Transverse colon (tissue), 4 donors: ENCODE measurements at regions not wholly inside any gene's neighbourhood (a gene's known extent, or its start where the extent isn't known, plus 50 kb on each side); places are given as distances from the start of the nearest gene placed in this dataset.

Source experiments
- DNase-seq: peaks from one replicate; pipeline ENCODE4 v3.0.0-alpha.2; 2019
- H3K27ac ChIP-seq, 4 donors: fragments of 200-600 bp; sonication (generic); 2 replicates each; pipeline ENCODE4 v1.5.1; 2016 to 2018; ENCODE audit warnings: inconsistent platforms in 4 of 4
- H3K27me3 ChIP-seq: fragments of 200-600 bp; sonication (generic); 2 replicates; pipeline ENCODE4 v1.5.1; 2017; ENCODE audit warnings: inconsistent platforms
- H3K36me3 ChIP-seq, 4 donors: fragments of 200-600 bp; sonication (generic); 2 replicates each; pipeline ENCODE4 v1.5.1; 2017 to 2019; ENCODE audit warnings: inconsistent platforms in 4 of 4
- H3K4me1 ChIP-seq, 4 donors: fragments of 200-600 bp; sonication (generic); 2 replicates each; pipeline ENCODE4 v1.5.1; 2017 to 2020; ENCODE audit warnings: inconsistent platforms in 4 of 4
- H3K4me3 ChIP-seq, 4 donors: fragments of 200-600 bp; sonication (generic); 1 replicate in 1 of 4; 2 replicates in 3 of 4; pipeline versions ENCODE4 v1.5.1 to v1.6.1; 2017 to 2019; ENCODE audit warnings: inconsistent platforms in 4 of 4
- H3K9me3 ChIP-seq, 2 donors: fragments of 200-600 bp; sonication (generic); 2 replicates each; pipeline ENCODE4 v1.5.1; 2017 to 2019; ENCODE audit warnings: inconsistent platforms in 2 of 2
- EP300 ChIP-seq: sonication (generic); formaldehyde crosslinking; IDR thresholded peaks from one replicate; pipeline ENCODE4 v1.6.1; 2017; ENCODE audit warnings: antibody characterized with exemption, low read depth
- POLR2A ChIP-seq: fragments of 450-650 bp; IDR thresholded peaks from one replicate; pipeline ENCODE4 v1.6.1; 2016; ENCODE audit warnings: antibody characterized with exemption, mild to moderate bottlenecking, moderate library complexity
- POLR2AphosphoS5 ChIP-seq, 3 donors: sonication (generic); formaldehyde crosslinking; IDR thresholded peaks; one replicate each; pipeline ENCODE4 v1.6.1; 2016; ENCODE audit warnings: antibody characterized with exemption in 3 of 3
- WGBS, 2 donors: methylation state at CpG; one replicate each; pipeline ENCODE4 v1.1.5; 2018; ENCODE audit warnings: low coverage in 1 of 2; 5-methylcytosine and 5-hydroxymethylcytosine counted together
- in situ Hi-C, 4 donors: fragments of 200-750 bp; cut with MboI; loops; one replicate each; pipeline versions ENCODE4 v1.15.0 to v1.15.1; 2017; ENCODE audit warnings: low sequenced_read_pairs in 3 of 4, low pct_ligation_motif_present in 1 of 4, low pct_unique_long_range_greater_than_20kb in 1 of 4
- intact Hi-C: fragments of 100-400 bp; cut with DNase I; formaldehyde crosslinking; loops from one replicate; pipeline ENCODE4 v1.15.1; 2023; ENCODE audit warnings: low total_unique reads
- TF ChIP-seq, protein P1 (sequence below), 5 experiments: fragments of 200-600 bp in 3 of 5; fragments of 450-650 bp in 2 of 5; sonication (generic) in 3 of 5; IDR thresholded peaks; 1 replicate in 2 of 5; 2 replicates in 3 of 5; pipeline ENCODE4 v1.5.1; 2016 to 2017; ENCODE audit warnings: antibody characterized with exemption in 5 of 5, inconsistent platforms in 3 of 5, mild to moderate bottlenecking in 2 of 5, moderate library complexity in 1 of 5

DNA sequence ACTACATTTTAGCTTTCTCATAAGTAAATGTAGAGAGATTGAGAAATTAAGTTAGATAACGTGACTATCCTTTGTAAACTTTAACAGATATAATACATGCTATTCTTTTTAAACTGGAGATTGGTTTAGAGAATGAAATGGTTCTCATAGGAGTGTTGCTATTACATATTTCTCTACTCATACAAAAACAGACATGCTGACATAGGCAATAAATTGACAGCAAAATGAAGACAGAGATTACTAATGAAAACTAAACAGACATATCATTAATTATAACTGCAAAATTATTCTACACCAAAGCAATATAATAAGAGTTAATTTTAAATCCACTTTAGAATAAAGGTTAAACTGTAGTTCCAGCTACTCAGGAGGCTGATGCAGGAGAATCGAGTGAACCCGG lies 227.6 kb downstream of the CBLN2 start:
- WGBS, 2 donors: 57 to 81% methylated on average over 3 of the region's 3 CpGs
- no peaks in the 10 kb centered on the region for H3K4me1 ChIP-seq
- H3K4me3 ChIP-seq: no peak overlapping the region
- TF ChIP-seq POLR2A (no peak), EP300 (no peak), POLR2AphosphoS5 (IDR thresholded peaks at IDR 0.05) (no peak)
- TF ChIP-seq, protein P1, sequence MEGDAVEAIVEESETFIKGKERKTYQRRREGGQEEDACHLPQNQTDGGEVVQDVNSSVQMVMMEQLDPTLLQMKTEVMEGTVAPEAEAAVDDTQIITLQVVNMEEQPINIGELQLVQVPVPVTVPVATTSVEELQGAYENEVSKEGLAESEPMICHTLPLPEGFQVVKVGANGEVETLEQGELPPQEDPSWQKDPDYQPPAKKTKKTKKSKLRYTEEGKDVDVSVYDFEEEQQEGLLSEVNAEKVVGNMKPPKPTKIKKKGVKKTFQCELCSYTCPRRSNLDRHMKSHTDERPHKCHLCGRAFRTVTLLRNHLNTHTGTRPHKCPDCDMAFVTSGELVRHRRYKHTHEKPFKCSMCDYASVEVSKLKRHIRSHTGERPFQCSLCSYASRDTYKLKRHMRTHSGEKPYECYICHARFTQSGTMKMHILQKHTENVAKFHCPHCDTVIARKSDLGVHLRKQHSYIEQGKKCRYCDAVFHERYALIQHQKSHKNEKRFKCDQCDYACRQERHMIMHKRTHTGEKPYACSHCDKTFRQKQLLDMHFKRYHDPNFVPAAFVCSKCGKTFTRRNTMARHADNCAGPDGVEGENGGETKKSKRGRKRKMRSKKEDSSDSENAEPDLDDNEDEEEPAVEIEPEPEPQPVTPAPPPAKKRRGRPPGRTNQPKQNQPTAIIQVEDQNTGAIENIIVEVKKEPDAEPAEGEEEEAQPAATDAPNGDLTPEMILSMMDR (IDR thresholded peaks at IDR 0.05): no peak
- intact Hi-C loops: no loop called here
- no peak overlapping the region for H3K27ac ChIP-seq
- in situ Hi-C loops: no loop called here
- no peaks in the 10 kb centered on the region for H3K36me3 ChIP-seq
- DNase-seq: no peak
- H3K27me3 ChIP-seq: no peaks in the 10 kb centered on the region
- no peaks in the 10 kb centered on the region for H3K9me3 ChIP-seq

GRCh38 chr18:72283148-72283925 lies 260.8 kb downstream of the CBLN2 start:
- Histone ChIP-seq H3K9me3 (no peaks in the 10 kb centered on the region), H3K4me1 (no peaks in the 10 kb centered on the region), H3K36me3 (no peaks in the 10 kb centered on the region), H3K4me3 (no peak overlapping the region), H3K27me3 (no peaks in the 10 kb centered on the region), H3K27ac (no peak overlapping the region)
- TF ChIP-seq, protein P1 (IDR thresholded peaks at IDR 0.05): no peak
- no peak for TF ChIP-seq POLR2AphosphoS5 (IDR thresholded peaks at IDR 0.05)
- no peak for TF ChIP-seq POLR2A
- TF ChIP-seq EP300: no peak
- DNase-seq: no peak
- WGBS, 2 donors: 72 to 92% methylated on average over 2 to 8 of the region's 8 CpGs
- intact Hi-C loops (no loop called here), in situ Hi-C loops (no loop called here)

- 83 to 89% methylated on average over 2 of the region's 2 CpGs for WGBS, 2 donors
- intact Hi-C loops: no loop called here
- no peak for TF ChIP-seq EP300
- TF ChIP-seq POLR2A: no peak
- no peak for TF ChIP-seq POLR2AphosphoS5 (IDR thresholded peaks at IDR 0.05)
- TF ChIP-seq, protein P1 (IDR thresholded peaks at IDR 0.05): no peak
These were observed 271.1 kb downstream of the CBLN2 start for GRCh38 chr18:72273025-72273424.

GRCh38 chr18:72261590-72261989 lies 282.6 kb downstream of the CBLN2 start:
- no peaks in the 10 kb centered on the region for H3K27me3 ChIP-seq
- H3K36me3 ChIP-seq: no peaks in the 10 kb centered on the region
- 14 to 53% methylated on average over 2 of the region's 2 CpGs for WGBS, 2 donors
- no peaks in the 10 kb centered on the region for H3K9me3 ChIP-seq
- in situ Hi-C loops (no loop called here), intact Hi-C loops (no loop called here)
- H3K4me1 ChIP-seq: no peaks in the 10 kb centered on the region
- no peak for DNase-seq
- no peak overlapping the region for H3K27ac ChIP-seq
- TF ChIP-seq POLR2AphosphoS5 (IDR thresholded peaks at IDR 0.05) (no peak), EP300 (no peak), POLR2A (no peak)
- TF ChIP-seq, protein P1 (IDR thresholded peaks at IDR 0.05): no peak
- no peak overlapping the region for H3K4me3 ChIP-seq

More at GRCh38 chr18:72273025-72273424, 271.1 kb downstream of the CBLN2 start:
- no peaks in the 10 kb centered on the region for H3K9me3 ChIP-seq
- no peaks in the 10 kb centered on the region for H3K4me1 ChIP-seq
- H3K27ac ChIP-seq: no peak overlapping the region
- H3K4me3 ChIP-seq: no peak overlapping the region
- no peak for DNase-seq
- in situ Hi-C loops: no loop called here
- H3K36me3 ChIP-seq: no peaks in the 10 kb centered on the region
- H3K27me3 ChIP-seq: no peaks in the 10 kb centered on the region
